HG02870 (cell line): ENCODE measurements at regions not wholly inside any gene's neighbourhood (a gene's known extent, or its start where the extent isn't known, plus 50 kb on each side); places are given as distances from the start of the nearest gene placed in this dataset.
"Not testable (repeated sequence)": the region's sequence is repeated elsewhere in the genome, so short reads cannot be mapped to it uniquely, and the experiment has no call there.

ENCODE experiments used
- ATAC-seq: cut with Tn5 transposase; IDR thresholded peaks from one replicate; pipeline ENCODE4 v1.9.1; 2021; ENCODE audit warnings: mild to moderate bottlenecking, moderate library complexity; ENCODE audit not compliant: unreplicated experiment

GRCh38 chr19:28319227-28319626 is 893.7 kb downstream of the UQCRFS1 start:
- no peak for ATAC-seq

GRCh38 chr19:28318469-28319179 is 894.3 kb downstream of the UQCRFS1 start:
- ATAC-seq: no peak

- ATAC-seq: no peak
Observed at GRCh38 chr19:28316464-28316863, 896.5 kb downstream of the UQCRFS1 start.

- ATAC-seq: no peak
Observed at GRCh38 chr19:28314756-28315155, 898.2 kb downstream of the UQCRFS1 start.

GRCh38 chr19:28314287-28314686 is 898.7 kb downstream of the UQCRFS1 start:
- no peak for ATAC-seq

- no peak for ATAC-seq
Observed at GRCh38 chr19:28313633-28314032, 899.3 kb downstream of the UQCRFS1 start.

- no peak for ATAC-seq
Observed at GRCh38 chr19:28312269-28312668, 900.7 kb downstream of the UQCRFS1 start.

- not testable (repeated sequence) for ATAC-seq
Observed at GRCh38 chr19:28310829-28311228, 902.1 kb downstream of the UQCRFS1 start.

- ATAC-seq: no peak
Observed at GRCh38 chr19:28309070-28309469, 903.9 kb downstream of the UQCRFS1 start.

GRCh38 chr19:28307963-28308362 is 905.0 kb downstream of the UQCRFS1 start:
- no peak for ATAC-seq

GRCh38 chr19:28307487-28307886 is 905.5 kb downstream of the UQCRFS1 start:
- no peak for ATAC-seq

- ATAC-seq: no peak
Observed at GRCh38 chr19:28305513-28305912, 907.4 kb downstream of the UQCRFS1 start.

- no peak for ATAC-seq
Observed at GRCh38 chr19:28303502-28303901, 909.4 kb downstream of the UQCRFS1 start.

GRCh38 chr19:28301961-28302360 is 911.0 kb downstream of the UQCRFS1 start:
- no peak for ATAC-seq

GRCh38 chr19:28301463-28301862 is 911.5 kb downstream of the UQCRFS1 start:
- no peak for ATAC-seq

- no peak for ATAC-seq
Observed at GRCh38 chr19:28299649-28300048, 913.3 kb downstream of the UQCRFS1 start.

- ATAC-seq: no peak
Observed at GRCh38 chr19:28297586-28298157, 915.3 kb downstream of the UQCRFS1 start.

GRCh38 chr19:28297036-28297435 is 915.9 kb downstream of the UQCRFS1 start:
- no peak for ATAC-seq

- no peak for ATAC-seq
Observed at GRCh38 chr19:28296506-28296905, 916.4 kb downstream of the UQCRFS1 start.

GRCh38 chr19:28294975-28295374 is 918.0 kb downstream of the UQCRFS1 start:
- ATAC-seq: not testable (repeated sequence)

- no peak for ATAC-seq
Observed at GRCh38 chr19:28294395-28294794, 918.6 kb downstream of the UQCRFS1 start.

- no peak for ATAC-seq
Observed at GRCh38 chr19:28293685-28294084, 919.3 kb downstream of the UQCRFS1 start.
